Activated CD8-positive, alpha-beta T cell treated with anti-CD3 and anti-CD28 coated beads, Interleukin-2, amount 10 ng/mL, durations not matched to agents 7 days and 5 days (primary cell): ENCODE measurements at regions not wholly inside any gene's neighbourhood (a gene's known extent, or its start where the extent isn't known, plus 50 kb on each side); places are given as distances from the start of the nearest gene placed in this dataset.

Source experiments
- ATAC-seq: fragments of 150-1000 bp; cut with Tn5 transposase; one replicate; pipeline ENCODE4 v1.10.0; 2021; ENCODE audit warnings: moderate library complexity
- CTCF ChIA-PET: fragments of 350-600 bp; sonication (Branson Sonifier 250); formaldehyde crosslinking; loops from one replicate; lab custom pipeline; 2021; ENCODE audit warnings: antibody characterized with exemption; lab: Charles Lee
- POLR2A ChIA-PET: fragments of 350-600 bp; sonication (Branson Sonifier 250); formaldehyde crosslinking; loops from one replicate; lab custom pipeline; 2021; ENCODE audit warnings: antibody characterized with exemption; lab: Charles Lee
- DNase-seq: peaks from one replicate; pipeline ENCODE4 v3.0.0-alpha.2; 2020
- H3K27ac Mint-ChIP-seq: one replicate; pipeline ENCODE4 v1.8.0; 2021; ENCODE audit warnings: mild to moderate bottlenecking, mixed read lengths
- H3K27me3 Mint-ChIP-seq: one replicate; pipeline ENCODE4 v1.8.0; 2021; ENCODE audit warnings: low read depth, mixed read lengths
- H3K36me3 Mint-ChIP-seq: one replicate; pipeline ENCODE4 v1.8.0; 2021; ENCODE audit warnings: low read depth, mixed read lengths
- H3K4me1 Mint-ChIP-seq: one replicate; pipeline ENCODE4 v1.8.0; 2021; ENCODE audit warnings: low read depth, mixed read lengths
- H3K4me3 Mint-ChIP-seq: one replicate; pipeline ENCODE4 v1.8.0; 2021; ENCODE audit warnings: mild to moderate bottlenecking, mixed read lengths
- H3K9me3 Mint-ChIP-seq: one replicate; pipeline ENCODE4 v1.8.0; 2022; ENCODE audit warnings: mixed read lengths; ENCODE audit not compliant: insufficient read depth

- H3K27ac Mint-ChIP-seq = no peak overlapping the region
- ATAC-seq (no peak), DNase-seq (no peak)
- ChIA-PET POLR2A (no interaction called here), CTCF (no interaction called here)
- no peak overlapping the region for H3K4me3 Mint-ChIP-seq
- no peaks in the 10 kb centered on the region for H3K27me3 Mint-ChIP-seq
- no peaks in the 10 kb centered on the region for H3K4me1 Mint-ChIP-seq
- no peaks in the 10 kb centered on the region for H3K9me3 Mint-ChIP-seq
- H3K36me3 Mint-ChIP-seq = no peaks in the 10 kb centered on the region
These were observed 129.1 kb upstream of the SEMA6D start for GRCh38 chr15:47587940-47588802.

DNA sequence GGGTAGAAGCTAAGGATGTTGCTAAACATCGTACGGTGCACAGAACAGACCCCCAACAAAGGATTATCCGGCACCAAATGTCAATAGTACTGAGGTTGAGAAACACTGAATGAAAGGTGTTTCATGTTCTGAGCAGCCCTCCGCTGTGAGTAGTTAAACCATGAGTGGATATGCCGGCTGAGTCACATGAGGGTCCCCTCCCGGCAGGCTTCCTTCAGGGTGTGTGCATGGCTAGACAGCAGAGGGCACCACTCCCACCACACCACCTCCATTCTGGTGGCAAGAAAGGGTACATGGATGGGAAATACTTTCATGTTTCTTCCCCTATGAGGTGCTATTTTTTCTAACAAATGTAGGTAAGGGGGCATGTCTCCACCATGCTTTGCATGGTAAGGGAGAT is 128.3 kb upstream of the SEMA6D start:
- no peak for ATAC-seq
- no peaks in the 10 kb centered on the region for H3K27me3 Mint-ChIP-seq
- H3K9me3 Mint-ChIP-seq = no peaks in the 10 kb centered on the region
- POLR2A ChIA-PET = no interaction called here
- H3K36me3 Mint-ChIP-seq = no peaks in the 10 kb centered on the region
- CTCF ChIA-PET = no interaction called here
- no peak overlapping the region for H3K27ac Mint-ChIP-seq
- no peak for DNase-seq
- H3K4me3 Mint-ChIP-seq = no peak overlapping the region
- H3K4me1 Mint-ChIP-seq = no peaks in the 10 kb centered on the region

GRCh38 chr15:47598996-47599395 is 118.3 kb upstream of the SEMA6D start:
- ChIA-PET POLR2A (no interaction called here), CTCF (no interaction called here)
- no peak overlapping the region for H3K27ac Mint-ChIP-seq
- no peak overlapping the region for H3K4me3 Mint-ChIP-seq
- DNase-seq (no peak), ATAC-seq (no peak)
- no peaks in the 10 kb centered on the region for H3K27me3 Mint-ChIP-seq
- no peaks in the 10 kb centered on the region for H3K9me3 Mint-ChIP-seq
- no peaks in the 10 kb centered on the region for H3K36me3 Mint-ChIP-seq
- no peaks in the 10 kb centered on the region for H3K4me1 Mint-ChIP-seq

DNA sequence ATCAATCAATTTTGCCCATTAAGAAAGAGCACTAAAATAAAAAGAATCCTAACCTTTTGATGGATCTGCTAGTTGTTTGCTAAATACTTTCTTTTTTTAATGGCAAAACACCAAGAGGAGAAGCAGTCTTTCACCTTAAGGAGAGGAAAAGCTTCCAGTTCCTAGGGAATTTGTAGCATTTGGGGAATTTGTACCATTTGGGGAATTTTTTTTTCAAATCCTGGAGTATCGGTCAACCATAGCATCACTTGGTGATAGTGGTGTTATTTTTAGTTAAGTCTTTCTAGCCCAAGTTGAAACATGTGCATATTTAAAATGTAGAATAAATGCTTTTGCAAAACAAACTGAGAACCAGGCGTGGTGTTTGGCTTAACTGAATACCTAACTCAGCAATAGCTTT is 117.5 kb upstream of the SEMA6D start:
- Mint-ChIP-seq H3K27ac (no peak overlapping the region), H3K9me3 (no peaks in the 10 kb centered on the region), H3K4me1 (no peaks in the 10 kb centered on the region), H3K4me3 (no peak overlapping the region), H3K36me3 (no peaks in the 10 kb centered on the region), H3K27me3 (no peaks in the 10 kb centered on the region)
- DNase-seq (no peak), ATAC-seq (no peak)
- POLR2A ChIA-PET = no interaction called here
- CTCF ChIA-PET = no interaction called here

DNA sequence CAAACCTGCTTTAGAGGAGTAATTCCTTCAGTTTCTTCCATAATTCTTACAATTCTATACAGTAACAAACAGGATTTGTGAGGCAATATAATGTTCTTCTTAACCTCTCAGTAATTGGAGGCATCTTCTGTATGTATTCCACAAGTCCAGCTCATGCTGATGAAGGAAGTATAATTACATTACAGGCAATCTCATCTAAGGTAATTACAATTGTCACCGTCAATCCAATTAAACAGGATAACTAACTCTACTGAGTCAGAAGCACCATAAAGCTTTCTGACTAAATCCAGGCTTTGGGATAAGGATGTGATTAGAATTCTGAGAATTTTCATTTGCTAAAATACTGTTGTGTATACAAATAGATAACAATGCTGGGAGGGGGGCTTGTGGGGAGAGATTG is 115.2 kb upstream of the SEMA6D start:
- ChIA-PET POLR2A (no interaction called here), CTCF (no interaction called here)
- no peaks in the 10 kb centered on the region for H3K36me3 Mint-ChIP-seq
- no peaks in the 10 kb centered on the region for H3K9me3 Mint-ChIP-seq
- H3K27ac Mint-ChIP-seq = no peak overlapping the region
- no peaks in the 10 kb centered on the region for H3K27me3 Mint-ChIP-seq
- H3K4me1 Mint-ChIP-seq = no peaks in the 10 kb centered on the region
- no peak overlapping the region for H3K4me3 Mint-ChIP-seq
- ATAC-seq (no peak), DNase-seq (no peak)

DNA sequence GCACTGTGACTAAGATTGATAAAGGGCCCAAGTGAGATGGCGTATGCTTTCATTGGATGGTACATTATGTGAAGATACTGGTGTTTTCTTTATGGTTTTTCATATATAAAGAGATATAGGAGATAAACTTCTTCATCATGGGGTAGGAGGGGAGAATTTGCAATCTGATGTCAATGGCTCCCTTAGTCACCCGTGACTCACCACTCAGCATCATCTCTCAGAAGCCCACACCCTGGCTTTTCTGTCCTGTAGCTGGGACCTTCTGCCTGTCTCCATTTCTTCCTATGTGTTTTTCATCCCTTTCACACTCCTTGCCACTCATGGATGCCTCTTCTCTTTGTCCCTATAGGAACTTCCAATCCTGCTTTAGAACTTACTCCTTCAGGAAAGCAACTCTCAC is 114.3 kb upstream of the SEMA6D start:
- no peak for DNase-seq
- Mint-ChIP-seq H3K27me3 (no peaks in the 10 kb centered on the region), H3K4me3 (no peak overlapping the region), H3K36me3 (no peaks in the 10 kb centered on the region), H3K27ac (no peak overlapping the region), H3K4me1 (no peaks in the 10 kb centered on the region), H3K9me3 (no peaks in the 10 kb centered on the region)
- CTCF ChIA-PET = no interaction called here
- POLR2A ChIA-PET = no interaction called here
- ATAC-seq = no peak

GRCh38 chr15:47607695-47608094 is 109.6 kb upstream of the SEMA6D start:
- Mint-ChIP-seq H3K27ac (no peak overlapping the region), H3K36me3 (no peaks in the 10 kb centered on the region), H3K9me3 (no peaks in the 10 kb centered on the region), H3K27me3 (no peaks in the 10 kb centered on the region), H3K4me1 (no peaks in the 10 kb centered on the region), H3K4me3 (no peak overlapping the region)
- ATAC-seq (no peak), DNase-seq (no peak)
- ChIA-PET CTCF (no interaction called here), POLR2A (no interaction called here)

DNA sequence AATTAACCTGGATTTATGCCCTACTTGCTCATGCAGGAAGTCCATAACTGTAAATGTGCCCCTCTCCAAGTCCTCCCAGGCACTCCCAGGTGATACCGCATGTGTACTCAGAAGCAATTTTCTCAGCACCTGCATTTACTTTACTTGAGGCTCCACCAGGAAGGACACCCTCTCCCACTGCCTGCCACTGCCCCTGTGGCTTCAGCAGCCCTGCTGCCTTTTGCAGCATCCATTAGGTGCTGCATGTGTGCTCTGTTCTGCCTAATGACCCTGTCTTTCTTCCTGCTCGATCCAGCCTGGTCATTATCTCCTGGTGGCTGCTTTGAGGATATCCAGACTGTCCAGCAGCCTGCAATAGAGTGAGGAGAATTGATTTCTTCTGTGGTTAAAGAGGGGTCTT is 107.6 kb upstream of the SEMA6D start:
- DNase-seq (no peak), ATAC-seq (no peak)
- ChIA-PET CTCF (no interaction called here), POLR2A (no interaction called here)
- Mint-ChIP-seq H3K27me3 (no peaks in the 10 kb centered on the region), H3K36me3 (no peaks in the 10 kb centered on the region), H3K27ac (no peak overlapping the region), H3K4me1 (no peaks in the 10 kb centered on the region), H3K9me3 (no peaks in the 10 kb centered on the region), H3K4me3 (no peak overlapping the region)

DNA sequence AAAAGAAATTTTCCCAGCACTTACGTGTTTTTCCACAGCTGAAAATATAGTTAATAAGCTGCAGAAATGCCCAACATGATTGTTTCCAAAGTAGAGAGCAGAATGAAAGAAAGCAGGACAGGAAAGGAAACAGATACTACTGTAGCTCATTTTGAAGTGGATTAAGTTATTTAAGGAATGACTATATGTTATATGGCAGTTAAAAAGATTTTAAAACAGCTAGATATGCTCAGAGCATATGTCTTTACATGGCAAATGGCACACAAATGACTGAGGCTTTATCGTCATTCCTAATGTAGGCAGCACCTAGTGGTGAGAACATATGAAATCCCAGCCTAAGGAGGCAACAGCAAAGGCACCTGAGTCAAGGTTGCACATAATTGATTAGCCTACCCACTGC is 106.6 kb upstream of the SEMA6D start:
- H3K4me3 Mint-ChIP-seq = no peak overlapping the region
- H3K9me3 Mint-ChIP-seq = no peaks in the 10 kb centered on the region
- H3K27ac Mint-ChIP-seq = no peak overlapping the region
- H3K4me1 Mint-ChIP-seq = no peaks in the 10 kb centered on the region
- ATAC-seq (no peak), DNase-seq (no peak)
- H3K27me3 Mint-ChIP-seq = no peaks in the 10 kb centered on the region
- POLR2A ChIA-PET = no interaction called here
- CTCF ChIA-PET = no interaction called here
- no peaks in the 10 kb centered on the region for H3K36me3 Mint-ChIP-seq

GRCh38 chr15:47614360-47615011 is 102.8 kb upstream of the SEMA6D start:
- no peaks in the 10 kb centered on the region for H3K36me3 Mint-ChIP-seq
- H3K4me3 Mint-ChIP-seq = no peak overlapping the region
- H3K9me3 Mint-ChIP-seq = no peaks in the 10 kb centered on the region
- H3K27ac Mint-ChIP-seq = no peak overlapping the region
- no peak for ATAC-seq
- ChIA-PET CTCF (no interaction called here), POLR2A (no interaction called here)
- DNase-seq = no peak
- H3K4me1 Mint-ChIP-seq = no peaks in the 10 kb centered on the region
- no peaks in the 10 kb centered on the region for H3K27me3 Mint-ChIP-seq

DNA sequence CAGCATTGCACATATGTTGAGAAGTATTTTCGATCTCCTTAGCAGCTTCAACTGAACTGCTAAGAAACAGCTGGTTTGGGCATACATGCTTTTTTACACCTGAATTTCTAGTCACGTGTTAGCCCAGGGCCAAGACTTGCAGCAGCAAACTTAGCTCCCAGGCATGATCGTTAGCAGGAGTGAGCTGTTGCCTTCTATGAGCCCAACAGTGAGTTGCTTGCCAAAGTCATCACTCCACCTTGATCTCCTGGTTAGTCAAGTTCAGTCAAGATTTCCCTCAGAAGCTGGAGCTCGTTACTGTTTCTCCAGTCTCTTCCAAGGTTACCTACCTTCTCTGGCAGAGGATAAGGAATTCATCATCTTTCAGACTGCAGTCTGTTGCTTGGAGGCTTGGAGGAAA is 100.4 kb upstream of the SEMA6D start:
- DNase-seq (no peak), ATAC-seq (no peak)
- POLR2A ChIA-PET = no interaction called here
- H3K4me1 Mint-ChIP-seq = no peaks in the 10 kb centered on the region
- no peaks in the 10 kb centered on the region for H3K36me3 Mint-ChIP-seq
- no peak overlapping the region for H3K4me3 Mint-ChIP-seq
- no peaks in the 10 kb centered on the region for H3K9me3 Mint-ChIP-seq
- no peaks in the 10 kb centered on the region for H3K27me3 Mint-ChIP-seq
- CTCF ChIA-PET = no interaction called here
- H3K27ac Mint-ChIP-seq = no peak overlapping the region

- H3K4me3 Mint-ChIP-seq = no peak overlapping the region
- H3K9me3 Mint-ChIP-seq = no peaks in the 10 kb centered on the region
- H3K36me3 Mint-ChIP-seq = no peaks in the 10 kb centered on the region
- DNase-seq (no peak), ATAC-seq (no peak)
- CTCF ChIA-PET = no interaction called here
- POLR2A ChIA-PET = no interaction called here
- no peak overlapping the region for H3K27ac Mint-ChIP-seq
- no peaks in the 10 kb centered on the region for H3K4me1 Mint-ChIP-seq
- H3K27me3 Mint-ChIP-seq = no peaks in the 10 kb centered on the region
These were observed 99.1 kb upstream of the SEMA6D start for GRCh38 chr15:47618241-47618640.
